Activated CD8-positive, alpha-beta T cell treated with anti-CD3 and anti-CD28 coated beads for 36 hours (primary cell): ENCODE measurements at regions not wholly inside any gene's neighbourhood (a gene's known extent, or its start where the extent isn't known, plus 50 kb on each side); places are given as distances from the start of the nearest gene placed in this dataset.

Experiments
- ATAC-seq: fragments of 200-7000 bp; cut with Tn5 transposase; one replicate; pipeline ENCODE4 v1.10.0; 2021; ENCODE audit warnings: mild to moderate bottlenecking, moderate library complexity
- CTCF ChIA-PET: fragments of 350-600 bp; sonication (Branson Sonifier 250); formaldehyde crosslinking; loops from one replicate; lab custom pipeline; 2021; ENCODE audit warnings: antibody characterized with exemption; lab: Charles Lee
- POLR2A ChIA-PET: fragments of 350-600 bp; sonication (Branson Sonifier 250); formaldehyde crosslinking; loops from one replicate; lab custom pipeline; 2021; ENCODE audit warnings: antibody characterized with exemption; lab: Charles Lee
- DNase-seq: peaks from one replicate; pipeline ENCODE4 v3.0.0-alpha.2; 2020
- H3K27ac Mint-ChIP-seq: one replicate; pipeline ENCODE4 v1.8.0; 2021; ENCODE audit warnings: mild to moderate bottlenecking, mixed read lengths
- H3K27me3 Mint-ChIP-seq: one replicate; pipeline ENCODE4 v1.8.0; 2021; ENCODE audit warnings: mixed read lengths
- H3K36me3 Mint-ChIP-seq: one replicate; pipeline ENCODE4 v1.8.0; 2021; ENCODE audit warnings: low read depth, mixed read lengths
- H3K4me1 Mint-ChIP-seq: one replicate; pipeline ENCODE4 v1.8.0; 2021; ENCODE audit warnings: low read depth, mixed read lengths
- H3K4me3 Mint-ChIP-seq: one replicate; pipeline ENCODE4 v1.8.0; 2021; ENCODE audit warnings: mild to moderate bottlenecking, moderate library complexity, mixed read lengths
- H3K9me3 Mint-ChIP-seq: one replicate; pipeline ENCODE4 v1.8.0; 2021; ENCODE audit warnings: mixed read lengths
- CTCF ChIP-seq: fragments of 200-600 bp; IDR thresholded peaks from one replicate; pipeline ENCODE4 v1.8.0; 2022; ENCODE audit warnings: antibody characterized with exemption, mild to moderate bottlenecking
- intact Hi-C: fragments of 100-400 bp; cut with micrococcal nuclease; formaldehyde crosslinking; loops from one replicate; pipeline ENCODE4 v1.10.0; 2022

- Mint-ChIP-seq H3K4me1 (no peaks in the 10 kb centered on the region), H3K9me3 (no peaks in the 10 kb centered on the region), H3K27me3 (no peaks in the 10 kb centered on the region), H3K36me3 (no peaks in the 10 kb centered on the region), H3K4me3 (no peak overlapping the region), H3K27ac (no peak overlapping the region)
- no peak for DNase-seq
- intact Hi-C loops = no loop called here
- TF ChIP-seq CTCF = no peak
- ATAC-seq = no peak
- CTCF ChIA-PET = interaction anchor here (1.1 to 1.6 kb wide), 2 partner anchors 22 to 59 kb away, joined by 3 to 4 read pairs; no protein-coding TSS in a partner anchor
- POLR2A ChIA-PET = no interaction called here
Measured at GRCh38 chr3:189100866-189101265, 70.9 kb upstream of the TPRG1 start.

- Mint-ChIP-seq H3K27ac (no peak overlapping the region), H3K4me1 (no peaks in the 10 kb centered on the region), H3K4me3 (no peak overlapping the region), H3K36me3 (no peaks in the 10 kb centered on the region), H3K9me3 (no peaks in the 10 kb centered on the region), H3K27me3 (no peaks in the 10 kb centered on the region)
- intact Hi-C loops = no loop called here
- no peak for DNase-seq
- POLR2A ChIA-PET = no interaction called here
- CTCF ChIA-PET = interaction anchor here (1.5 kb wide), 1 partner anchor 41 kb away, joined by 3 read pairs; no protein-coding TSS in a partner anchor
- TF ChIP-seq CTCF = no peak
- ATAC-seq = no peak
Measured at GRCh38 chr3:189101594-189101993, 70.2 kb upstream of the TPRG1 start.

DNA sequence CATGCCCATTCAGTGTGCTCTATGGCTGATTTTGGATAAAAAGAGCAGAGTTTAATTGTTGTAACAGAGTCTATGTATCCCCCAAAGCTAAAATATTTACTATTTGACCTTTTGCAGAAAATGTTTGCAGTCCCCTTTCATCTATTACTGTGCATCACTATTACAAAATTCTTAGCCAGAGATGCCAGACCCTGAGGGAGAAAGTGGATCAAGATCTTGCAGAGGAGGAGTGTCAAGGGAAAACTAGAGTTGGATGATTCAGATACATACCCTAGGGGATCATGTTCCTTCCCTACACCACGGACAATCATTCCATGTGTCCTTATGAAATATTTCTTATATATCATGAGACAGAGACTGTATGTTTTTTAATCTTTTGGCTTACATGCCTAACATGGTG lies 68.6 kb upstream of the TPRG1 start:
- CTCF ChIA-PET = interaction anchor here (1.2 to 2.4 kb wide), 3 partner anchors 10 to 61 kb away, joined by 3 to 5 read pairs (median 3); no protein-coding TSS in a partner anchor
- no peak for TF ChIP-seq CTCF
- DNase-seq (no peak), ATAC-seq (no peak)
- H3K36me3 Mint-ChIP-seq = no peaks in the 10 kb centered on the region
- no peak overlapping the region for H3K4me3 Mint-ChIP-seq
- no peaks in the 10 kb centered on the region for H3K9me3 Mint-ChIP-seq
- H3K4me1 Mint-ChIP-seq = no peaks in the 10 kb centered on the region
- H3K27ac Mint-ChIP-seq = no peak overlapping the region
- intact Hi-C loops = no loop called here
- H3K27me3 Mint-ChIP-seq = no peaks in the 10 kb centered on the region
- POLR2A ChIA-PET = no interaction called here

DNA sequence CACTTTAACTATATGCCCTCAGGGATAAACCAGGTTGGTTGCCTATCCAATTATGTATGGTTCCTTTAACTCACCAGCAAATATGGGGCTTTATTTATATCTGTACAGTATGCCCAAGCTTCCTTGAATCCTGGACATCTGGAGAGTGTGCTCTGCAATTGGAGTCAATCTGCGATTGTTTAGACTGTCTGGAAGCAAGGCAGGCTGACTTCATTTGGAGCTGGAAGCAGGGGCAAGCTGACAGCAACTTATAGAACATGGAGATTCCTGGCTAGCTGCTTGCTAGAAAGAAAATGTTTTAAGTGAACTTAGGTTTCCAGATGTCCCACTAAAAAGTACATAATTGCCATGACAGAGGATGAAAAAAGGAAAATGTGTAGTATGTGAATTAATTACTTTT lies 63.7 kb upstream of the TPRG1 start:
- intact Hi-C loops = no loop called here
- ATAC-seq (no peak), DNase-seq (no peak)
- H3K27me3 Mint-ChIP-seq = peaks cover 9% of the 10 kb centered on the region
- ChIA-PET CTCF (no interaction called here), POLR2A (no interaction called here)
- H3K27ac Mint-ChIP-seq = no peak overlapping the region
- H3K9me3 Mint-ChIP-seq = no peaks in the 10 kb centered on the region
- no peak for TF ChIP-seq CTCF
- no peaks in the 10 kb centered on the region for H3K36me3 Mint-ChIP-seq
- no peaks in the 10 kb centered on the region for H3K4me1 Mint-ChIP-seq
- no peak overlapping the region for H3K4me3 Mint-ChIP-seq

GRCh38 chr3:189108735-189109134 lies 63.0 kb upstream of the TPRG1 start:
- ATAC-seq = no peak
- CTCF ChIA-PET = no interaction called here
- Mint-ChIP-seq H3K4me3 (no peak overlapping the region), H3K36me3 (no peaks in the 10 kb centered on the region), H3K27me3 (peaks cover 9% of the 10 kb centered on the region), H3K4me1 (no peaks in the 10 kb centered on the region), H3K27ac (no peak overlapping the region), H3K9me3 (no peaks in the 10 kb centered on the region)
- TF ChIP-seq CTCF = no peak
- POLR2A ChIA-PET = no interaction called here
- no peak for DNase-seq
- intact Hi-C loops = no loop called here
